K562 (cell line): ENCODE measurements at regions not wholly inside any gene's neighbourhood (a gene's known extent, or its start where the extent isn't known, plus 50 kb on each side); places are given as distances from the start of the nearest gene placed in this dataset.
"Not testable (repeated sequence)": the region's sequence is repeated elsewhere in the genome, so short reads cannot be mapped to it uniquely, and the experiment has no call there.

ENCODE experiments used
- ATAC-seq: fragments of 200-7000 bp; cut with Tn5 transposase; 3 replicates; pipeline ENCODE4 v1.9.1; 2020; ENCODE audit warnings: moderate library complexity
- BruUV-seq: library from RNA; stranded (reverse); fragments of 400-500 nt; replicated peaks from 2 replicates; lab custom pipeline; 2021; lab: Mats Ljungman, UMichigan
- CTCF ChIA-PET: fragments of 300-600 bp; formaldehyde crosslinking; extraction: SDS; loops from one replicate; lab custom pipeline; 2021; ENCODE audit warnings: low intra/inter-chr PET ratio; lab: Yijun Ruan, JAX
- POLR2A ChIA-PET: fragments of 300-600, 350-650 bp; sonication (Branson Sonifier 250); formaldehyde crosslinking; extraction: SDS; loops from one replicate; lab custom pipeline; 2021; ENCODE audit warnings: antibody characterized with exemption, inconsistent platforms; lab: Yijun Ruan, JAX
- DNase-seq, 4 experiments: peaks; one replicate each; pipeline versions ENCODE4 v3.0.0 to v3.0.0-alpha.2; 2011 to 2018; ENCODE audit warnings: low spot score in 3 of 4, mixed read lengths in 3 of 4; ENCODE audit errors: extremely low read depth in 1 of 4
- FAIRE-seq: peaks from 2 replicates; lab custom pipeline; 2011; peaks lifted over from hg19 to GRCh38; lab: Jason Lieb, UNC
- H2AFZ ChIP-seq: 2 replicates; pipeline ENCODE4 v1.6.0; 2011; ENCODE audit warnings: low read depth, low read length, control low read depth, inconsistent platforms
- H3K27ac ChIP-seq: fragments of 200-600 bp; 3 replicates; pipeline ENCODE4 v1.8.0; 2011; ENCODE audit warnings: low read depth, mild to moderate bottlenecking, control low read depth, inconsistent platforms, low read length, moderate library complexity, mixed read lengths; ENCODE audit errors: extremely low read depth
- H3K27me3 ChIP-seq, 2 experiments: fragments of 300-600 bp in 1 of 2; 2 replicates in 1 of 2; 3 replicates in 1 of 2; pipeline versions ENCODE4 v1.6.0 to v1.8.0; 2011; ENCODE audit warnings: inconsistent platforms in 2 of 2, low read length in 2 of 2, mild to moderate bottlenecking in 1 of 2, mixed read lengths in 1 of 2, moderate library complexity in 1 of 2; ENCODE audit not compliant: control insufficient read depth in 2 of 2, insufficient read depth in 2 of 2
- H3K36me3 ChIP-seq: fragments of 300-600 bp; 3 replicates; pipeline ENCODE4 v1.8.0; 2011; ENCODE audit warnings: mild to moderate bottlenecking, low read length, inconsistent platforms; ENCODE audit not compliant: control insufficient read depth, insufficient read depth
- H3K4me1 ChIP-seq, 2 experiments: fragments of 200-600 bp in 1 of 2; replicated peaks in 1 of 2; 2 replicates in 1 of 2; 3 replicates in 1 of 2; pipeline versions ENCODE4 v1.5.1 to v1.8.0; 2011; ENCODE audit warnings: inconsistent platforms in 2 of 2, low read length in 2 of 2, mild to moderate bottlenecking in 1 of 2, mixed read lengths in 1 of 2, moderate library complexity in 1 of 2; ENCODE audit not compliant: control insufficient read depth in 2 of 2, insufficient read depth in 2 of 2
- H3K4me2 ChIP-seq: 2 replicates; pipeline ENCODE4 v1.6.1; 2011; ENCODE audit warnings: low read length, control low read depth, inconsistent platforms, mixed read lengths; ENCODE audit not compliant: insufficient read depth
- H3K4me3 ChIP-seq: fragments of 200-600 bp; sonication (generic), shearing (Covaris generic); 2 replicates; pipeline ENCODE4 v1.5.1; 2016; ENCODE audit warnings: control low read depth, inconsistent platforms
- H3K79me2 ChIP-seq: fragments of 200-600 bp; 3 replicates; pipeline ENCODE4 v1.8.0; 2011; ENCODE audit warnings: low read length, inconsistent platforms; ENCODE audit not compliant: control insufficient read depth, insufficient read depth
- H3K9ac ChIP-seq, 2 experiments: 2 replicates each; pipeline versions ENCODE4 v1.6.0 to v1.6.1; 2011; ENCODE audit warnings: low read depth in 2 of 2, low read length in 2 of 2, control low read depth in 1 of 2, inconsistent platforms in 1 of 2, mild to moderate bottlenecking in 1 of 2, mixed read lengths in 1 of 2; ENCODE audit not compliant: insufficient read depth in 1 of 2
- H3K9me1 ChIP-seq: one replicate; pipeline ENCODE4 v1.6.0; 2011; ENCODE audit warnings: inconsistent platforms, mild to moderate bottlenecking, low read length, moderate library complexity; ENCODE audit not compliant: control insufficient read depth, insufficient read depth
- H3K9me3 ChIP-seq: replicated peaks from 2 replicates; pipeline ENCODE4 v1.5.1; 2011; ENCODE audit warnings: low read depth, low read length, inconsistent platforms; ENCODE audit not compliant: control insufficient read depth, insufficient read depth
- H4K20me1 ChIP-seq: replicated peaks from 2 replicates; pipeline ENCODE4 v1.6.1; 2011; ENCODE audit warnings: low read length, inconsistent platforms, mixed read lengths; ENCODE audit not compliant: control insufficient read depth, insufficient read depth
- WGBS: fragments of 100-300 bp; shearing (Covaris generic); methylation state at CpG from one replicate; pipeline ENCODE4 v1.1.6; 2016; ENCODE audit warnings: low coverage, mixed read lengths; ENCODE audit not compliant: insufficient coverage; ENCODE audit errors: missing lambda C conversion rate; 5-methylcytosine and 5-hydroxymethylcytosine counted together
- in situ Hi-C: fragments of 300-500 bp; cut with MboI; formaldehyde crosslinking; loops from 4 replicates; pipeline ENCODE4 v1.15.0; 2018; ENCODE audit warnings: inconsistent platforms, mixed read lengths
- intact Hi-C: fragments of 100-400 bp; cut with micrococcal nuclease; formaldehyde crosslinking; loops from 2 replicates; pipeline ENCODE4 v1.14.2; 2022

DNA sequence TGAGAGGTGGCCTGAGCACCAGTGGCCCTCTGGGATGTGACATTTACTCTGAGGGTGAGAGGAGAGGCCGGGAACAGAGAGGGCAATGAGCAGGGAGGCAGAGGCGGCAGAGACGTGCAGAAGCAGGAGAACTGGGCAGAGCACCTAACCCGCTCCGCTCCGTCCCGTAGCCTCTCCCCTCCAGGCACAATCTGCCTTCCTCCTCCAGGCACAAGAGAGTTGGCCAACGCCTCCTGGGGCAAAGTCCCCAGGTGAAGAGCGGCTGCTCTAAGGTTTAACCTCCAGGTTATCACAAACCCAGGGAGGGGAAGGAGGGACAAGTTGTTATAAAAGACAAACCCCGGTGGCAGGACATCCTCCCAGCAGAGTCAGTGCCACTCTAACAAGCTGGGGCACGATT, 5430.1 kb upstream of the TPTE start:
- H3K9ac ChIP-seq, H3K27me3 ChIP-seq, H3K27ac ChIP-seq, H4K20me1 ChIP-seq, H2AFZ ChIP-seq, DNase-seq, H3K79me2 ChIP-seq, CTCF ChIA-PET, BruUV-seq, H3K36me3 ChIP-seq, FAIRE-seq, ATAC-seq, in situ Hi-C loops, intact Hi-C loops, H3K4me3 ChIP-seq, H3K9me3 ChIP-seq, H3K4me1 ChIP-seq, H3K9me1 ChIP-seq, POLR2A ChIA-PET, H3K4me2 ChIP-seq: not testable (repeated sequence)
- WGBS, result no CpG with 5 or more reads among the region's 11 CpGs

DNA sequence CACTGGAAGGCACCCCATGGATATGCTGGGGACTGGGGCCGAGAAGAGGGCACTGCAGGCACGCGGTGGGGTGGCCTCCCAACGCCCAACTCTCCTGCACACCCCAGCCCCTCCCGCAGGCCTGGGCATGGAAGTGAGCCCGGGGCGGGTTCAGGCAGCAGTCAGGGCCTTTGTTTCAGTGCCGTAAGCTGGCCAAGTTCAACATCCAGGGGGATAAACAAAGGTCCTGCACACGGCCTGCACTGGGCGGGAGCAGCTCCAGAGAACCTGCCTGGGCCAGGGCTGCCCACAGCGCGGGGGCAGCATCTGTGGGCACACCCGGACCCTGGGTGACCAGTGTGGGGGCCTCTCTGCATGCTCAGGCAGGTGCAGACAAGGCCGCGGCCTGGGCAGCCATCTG, 5425.8 kb upstream of the TPTE start:
- H2AFZ ChIP-seq, FAIRE-seq, in situ Hi-C loops, H3K9me1 ChIP-seq, intact Hi-C loops, H3K9me3 ChIP-seq, CTCF ChIA-PET, ATAC-seq, H3K9ac ChIP-seq, DNase-seq, POLR2A ChIA-PET, H3K27ac ChIP-seq, H3K4me3 ChIP-seq, H3K4me1 ChIP-seq, H3K36me3 ChIP-seq, H3K27me3 ChIP-seq, H4K20me1 ChIP-seq, H3K79me2 ChIP-seq, H3K4me2 ChIP-seq, BruUV-seq: not testable (repeated sequence)
- WGBS, result 8% methylated on average over 4 of the region's 15 CpGs

DNA sequence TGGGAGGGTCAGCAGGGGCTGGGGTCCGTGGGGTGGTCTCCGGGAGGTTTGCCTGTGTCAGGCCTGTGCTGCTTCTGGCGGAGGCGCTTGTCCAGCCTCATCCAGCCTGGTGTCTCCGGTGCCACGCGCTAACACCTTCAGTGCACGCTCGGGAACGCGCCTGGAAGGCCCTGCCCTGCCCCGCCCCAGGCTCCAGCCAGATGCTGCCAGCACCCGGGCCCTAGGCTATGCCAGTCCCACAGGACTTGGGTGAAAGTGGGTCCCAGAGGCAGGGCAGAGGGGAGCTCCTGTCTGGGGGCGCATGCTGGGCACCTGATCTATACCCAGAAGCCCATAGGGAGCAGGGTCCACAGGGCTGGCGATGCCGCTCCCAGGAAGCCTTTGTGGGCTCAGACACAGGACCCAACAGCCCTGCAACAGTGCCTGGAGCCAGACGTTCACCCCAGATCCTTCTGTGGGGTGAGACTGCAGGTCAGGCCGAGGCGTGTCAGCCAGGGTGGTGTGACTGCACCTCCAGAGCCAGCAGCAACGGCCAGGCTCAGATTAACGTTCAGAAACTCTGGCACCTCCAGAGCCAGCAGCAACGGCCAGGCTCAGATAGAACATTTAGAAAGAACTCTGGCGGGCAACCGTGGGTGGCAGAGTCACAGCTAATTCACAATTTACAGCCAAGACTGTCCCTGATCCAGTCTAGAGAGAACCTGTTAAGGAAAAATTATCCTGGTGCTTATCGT, 5423.2 kb upstream of the TPTE start:
- H4K20me1 ChIP-seq, BruUV-seq, H3K4me1 ChIP-seq, H3K27me3 ChIP-seq, in situ Hi-C loops, H3K9ac ChIP-seq, H3K9me3 ChIP-seq, ATAC-seq, CTCF ChIA-PET, DNase-seq, H3K4me2 ChIP-seq, H3K4me3 ChIP-seq, H2AFZ ChIP-seq, H3K27ac ChIP-seq, FAIRE-seq, POLR2A ChIA-PET, H3K36me3 ChIP-seq, H3K79me2 ChIP-seq, H3K9me1 ChIP-seq, intact Hi-C loops: not testable (repeated sequence)
- 13% methylated on average over 4 of the region's 25 CpGs for WGBS

DNA sequence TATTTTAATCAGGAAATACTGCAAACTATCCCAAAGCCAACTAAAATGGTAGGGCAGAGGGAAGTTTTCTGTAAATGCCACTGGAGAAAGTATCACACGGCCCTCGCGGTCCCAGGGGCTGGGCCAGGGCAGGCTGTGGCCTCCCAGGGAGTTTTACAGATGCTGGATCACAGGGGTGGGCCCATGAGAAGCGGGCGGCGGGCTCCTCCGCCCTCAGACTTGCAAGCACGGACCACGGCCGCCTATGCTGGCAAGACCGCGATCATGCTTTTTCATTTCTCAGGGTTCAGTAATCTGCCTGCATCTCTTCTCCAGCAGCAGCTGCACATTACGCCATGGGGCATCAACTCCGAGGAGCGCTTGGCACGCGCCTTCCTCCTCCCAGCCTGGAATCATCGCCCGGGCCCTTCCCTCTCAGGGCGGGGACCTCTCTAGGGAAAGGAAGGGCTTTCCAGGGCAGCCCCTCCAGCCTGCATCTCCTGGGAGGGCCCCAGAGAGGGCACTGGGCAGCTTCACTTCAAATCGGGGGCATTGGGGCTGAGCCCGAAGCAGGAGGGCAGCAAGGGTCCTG, 5420.7 kb upstream of the TPTE start:
- H3K27ac ChIP-seq, POLR2A ChIA-PET, intact Hi-C loops, H3K9me1 ChIP-seq, BruUV-seq, CTCF ChIA-PET, H3K9me3 ChIP-seq, H3K27me3 ChIP-seq, H3K9ac ChIP-seq, H4K20me1 ChIP-seq, H3K4me2 ChIP-seq, H2AFZ ChIP-seq, H3K4me1 ChIP-seq, H3K79me2 ChIP-seq, H3K36me3 ChIP-seq, H3K4me3 ChIP-seq, DNase-seq, in situ Hi-C loops, ATAC-seq, FAIRE-seq: not testable (repeated sequence)
- no CpG with 5 or more reads among the region's 22 CpGs for WGBS
